ENCODE measurements at regions not wholly inside any gene's neighbourhood (a gene's known extent, or its start where the extent isn't known, plus 50 kb on each side); places are given as distances from the start of the nearest gene placed in this dataset.

GRCh38 chr3:22933051-22933840 lies 269.9 kb upstream of the UBE2E2 start:
- no peaks in the 10 kb centered on the region for H3K4me1 ChIP-seq (replicated peaks in 1 of 2; ENCODE audit: control insufficient read depth in 2 of 2, insufficient read depth in 2 of 2, low read length in 2 of 2)
- H3K36me3 ChIP-seq (ENCODE audit: control insufficient read depth, insufficient read depth, low read length) = no peaks in the 10 kb centered on the region
- H3K9me1 ChIP-seq (ENCODE audit: control insufficient read depth, insufficient read depth, low read length) = no peaks in the 10 kb centered on the region
- FAIRE-seq (no peak), DNase-seq (ENCODE audit: extremely low read depth in 1 of 4, low spot score in 3 of 4) (no peak), ATAC-seq (no peak)
- H3K9ac ChIP-seq (ENCODE audit: insufficient read depth in 1 of 2, low read depth in 2 of 2, low read length in 2 of 2) = no peak overlapping the region
- H3K79me2 ChIP-seq (ENCODE audit: control insufficient read depth, insufficient read depth, low read length) = no peaks in the 10 kb centered on the region
- no peak for TF ChIP-seq KHSRP (IDR thresholded peaks at IDR 0.05)
- TF ChIP-seq ZNF133 (CRISPR knock-in tag; IDR thresholded peaks at IDR 0.05) = no peak
- TF ChIP-seq TFAP4 (CRISPR knock-in tag; IDR thresholded peaks at IDR 0.05; ENCODE audit: borderline replicate concordance) = no peak
- no peak for TF ChIP-seq CCAR2 (IDR thresholded peaks at IDR 0.05; ENCODE audit: low read depth, low read length)
- no peak for TF ChIP-seq CBX5 (IDR thresholded peaks at IDR 0.05; ENCODE audit: borderline replicate concordance, low read depth)
- TF ChIP-seq SMAD2 (IDR thresholded peaks at IDR 0.05; ENCODE audit: low read depth, low read length) = no peak
- TF ChIP-seq TBP (optimal IDR thresholded peaks at IDR 0.05; ENCODE audit: low read depth, low read length) = no peak
- TF ChIP-seq ZNF431 (CRISPR knock-in tag; IDR thresholded peaks at IDR 0.05) = no peak
- H3K4me2 ChIP-seq (ENCODE audit: insufficient read depth, low read length) = no peak overlapping the region
- WGBS (ENCODE audit: insufficient coverage, low coverage, missing lambda C conversion rate) = 0% methylated on average over 5 of the region's 5 CpGs
- no peaks in the 10 kb centered on the region for H4K20me1 ChIP-seq (replicated peaks; ENCODE audit: control insufficient read depth, insufficient read depth, low read length)
- no peak overlapping the region for H3K4me3 ChIP-seq
- intact Hi-C loops (cut with micrococcal nuclease) (no loop called here), in situ Hi-C loops (cut with MboI) (no loop called here)
- H3K27me3 ChIP-seq (ENCODE audit: control insufficient read depth in 2 of 2, insufficient read depth in 2 of 2, low read length in 2 of 2) = no peaks in the 10 kb centered on the region
- CTCF ChIA-PET (ENCODE audit: low intra/inter-chr PET ratio) = no interaction called here
- H3K9me3 ChIP-seq (replicated peaks; ENCODE audit: control insufficient read depth, insufficient read depth, low read depth, low read length) = peaks cover 5% of the 10 kb centered on the region; the same call in 1 of the 2 replicates
- no TSS peak for BruUV-seq (replicated peaks)
- POLR2A ChIA-PET = no interaction called here
- no peak overlapping the region for H3K27ac ChIP-seq (ENCODE audit: extremely low read depth, low read depth, low read length)
- H2AFZ ChIP-seq (ENCODE audit: low read depth, low read length) = no peak overlapping the region
